Mucosa of rectum (tissue), 2 donors: ENCODE measurements at regions not wholly inside any gene's neighbourhood (a gene's known extent, or its start where the extent isn't known, plus 50 kb on each side); places are given as distances from the start of the nearest gene placed in this dataset.

Source experiments
- H3K27ac ChIP-seq, 2 donors: one replicate each; pipeline ENCODE4 v1.7.0; 2013; ENCODE audit warnings: inconsistent platforms in 2 of 2, low read depth in 2 of 2, low read length in 2 of 2
- H3K27me3 ChIP-seq, 2 donors: one replicate each; pipeline ENCODE4 v1.7.0; 2013; ENCODE audit warnings: low read length in 2 of 2; ENCODE audit not compliant: control insufficient read depth in 2 of 2, insufficient read depth in 2 of 2
- H3K36me3 ChIP-seq, 2 donors: one replicate each; pipeline ENCODE4 v1.7.0; 2013; ENCODE audit warnings: low read length in 2 of 2; ENCODE audit not compliant: control insufficient read depth in 2 of 2, insufficient read depth in 2 of 2
- H3K4me1 ChIP-seq, 2 donors: one replicate each; pipeline ENCODE4 v1.7.0; 2013; ENCODE audit warnings: low read length in 2 of 2, mild to moderate bottlenecking in 1 of 2; ENCODE audit not compliant: control insufficient read depth in 2 of 2, insufficient read depth in 2 of 2
- H3K4me3 ChIP-seq, 2 donors: one replicate each; pipeline ENCODE4 v1.7.0; 2013; ENCODE audit warnings: low read length in 2 of 2
- H3K9ac ChIP-seq, 2 donors: one replicate each; pipeline ENCODE4 v1.7.0; 2013; ENCODE audit warnings: low read length in 2 of 2, low read depth in 1 of 2, mild to moderate bottlenecking in 1 of 2
- H3K9me3 ChIP-seq, 2 donors: one replicate each; pipeline ENCODE4 v1.7.0; 2013; ENCODE audit warnings: low read length in 2 of 2; ENCODE audit not compliant: control insufficient read depth in 2 of 2
- donor health status: healthy.
- donor health status: Normal muscosa, but diverticular disease.

DNA sequence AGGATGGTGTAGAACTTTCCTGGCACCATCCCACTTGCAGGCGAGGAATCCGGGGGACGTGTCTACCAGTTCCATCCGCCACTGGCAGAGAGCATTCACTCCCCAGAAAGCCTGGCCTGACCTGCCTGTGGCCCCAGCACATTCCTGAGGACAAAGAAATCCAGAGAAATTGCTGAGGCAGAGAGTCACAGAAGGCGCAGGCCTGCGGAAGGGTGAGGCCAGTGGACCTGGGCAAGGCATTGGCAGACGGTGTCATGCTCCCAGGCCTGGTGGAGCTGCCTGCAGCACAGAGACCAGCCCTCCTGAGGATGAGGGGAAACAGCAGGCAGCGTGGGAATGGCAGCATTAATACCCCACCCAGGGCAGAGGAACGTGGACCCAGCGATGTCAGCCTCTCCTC, 81.2 kb upstream of the F3 start:
- Histone ChIP-seq H3K9ac (no peak overlapping the region), H3K27me3 (no peaks in the 10 kb centered on the region), H3K9me3 (no peaks in the 10 kb centered on the region), H3K4me3 (no peak overlapping the region), H3K4me1 (peaks cover 14 to 24% of the 10 kb centered on the region in 2 donors), H3K27ac (no peak overlapping the region), H3K36me3 (no peaks in the 10 kb centered on the region)

DNA sequence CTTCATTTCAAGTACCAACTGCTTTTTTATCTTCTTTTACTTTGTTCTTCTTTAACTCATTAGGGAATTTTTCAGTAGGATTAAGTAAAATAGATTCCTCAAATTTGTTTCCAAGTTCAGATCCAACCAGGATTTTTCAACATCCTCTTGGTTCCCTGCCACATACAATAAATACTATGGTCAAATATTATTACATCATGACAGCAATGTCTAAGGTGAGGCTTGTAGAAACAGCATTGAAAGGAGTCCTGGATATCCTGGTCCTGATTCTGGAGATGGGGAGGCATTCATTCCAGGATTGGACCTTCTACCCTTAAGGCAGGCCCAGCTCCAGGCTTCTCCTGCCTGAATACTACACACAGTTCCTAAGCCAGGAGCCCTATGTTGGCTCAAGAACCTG, 80.2 kb upstream of the F3 start:
- Histone ChIP-seq H3K27me3 (no peaks in the 10 kb centered on the region), H3K27ac (peak overlapping the region; percentile 25 to 36), H3K9me3 (no peaks in the 10 kb centered on the region), H3K4me3 (no peak overlapping the region), H3K9ac (no peak overlapping the region), H3K36me3 (no peaks in the 10 kb centered on the region), H3K4me1 (peaks cover 19 to 32% of the 10 kb centered on the region in 2 donors)

GRCh38 chr1:94621395-94621794, 79.8 kb upstream of the F3 start:
- Histone ChIP-seq H3K4me1 (peaks cover 23 to 36% of the 10 kb centered on the region in 2 donors), H3K27ac (peak overlapping the region; percentile 25 to 36), H3K9ac (no peak overlapping the region)

GRCh38 chr1:94620345-94621031, 78.9 kb upstream of the F3 start:
- Histone ChIP-seq H3K4me3 (no peak overlapping the region), H3K9ac (no peak overlapping the region), H3K27ac (peak overlapping the region in 1 of 2 donors; percentile 36), H3K27me3 (no peaks in the 10 kb centered on the region), H3K36me3 (no peaks in the 10 kb centered on the region), H3K9me3 (no peaks in the 10 kb centered on the region), H3K4me1 (peaks cover 23 to 39% of the 10 kb centered on the region in 2 donors)

More at GRCh38 chr1:94621395-94621794, 79.8 kb upstream of the F3 start:
- no peaks in the 10 kb centered on the region for H3K27me3 ChIP-seq
- no peak overlapping the region for H3K4me3 ChIP-seq
- H3K9me3 ChIP-seq = no peaks in the 10 kb centered on the region
- H3K36me3 ChIP-seq = no peaks in the 10 kb centered on the region

GRCh38 chr1:94619731-94620130, 78.2 kb upstream of the F3 start:
- Histone ChIP-seq H3K36me3 (no peaks in the 10 kb centered on the region), H3K4me3 (no peak overlapping the region), H3K9ac (no peak overlapping the region), H3K4me1 (peaks cover 29 to 46% of the 10 kb centered on the region in 2 donors), H3K27me3 (no peaks in the 10 kb centered on the region), H3K9me3 (no peaks in the 10 kb centered on the region), H3K27ac (no peak overlapping the region)

- Histone ChIP-seq H3K27ac (no peak overlapping the region), H3K4me1 (peaks cover 35 to 54% of the 10 kb centered on the region in 2 donors), H3K4me3 (no peak overlapping the region), H3K9ac (no peak overlapping the region), H3K36me3 (no peaks in the 10 kb centered on the region), H3K9me3 (no peaks in the 10 kb centered on the region), H3K27me3 (no peaks in the 10 kb centered on the region)
Measured at GRCh38 chr1:94617957-94618739, 76.6 kb upstream of the F3 start.

- Histone ChIP-seq H3K27me3 (no peaks in the 10 kb centered on the region), H3K9ac (no peak overlapping the region), H3K4me1 (peaks cover 40 to 61% of the 10 kb centered on the region in 2 donors), H3K4me3 (no peak overlapping the region), H3K36me3 (no peaks in the 10 kb centered on the region), H3K27ac (peak overlapping the region; percentile 36 to 44), H3K9me3 (no peaks in the 10 kb centered on the region)
Measured at GRCh38 chr1:94617134-94617805, 75.7 kb upstream of the F3 start.

- H3K9me3 ChIP-seq = no peaks in the 10 kb centered on the region
- H3K27ac ChIP-seq = peak overlapping the region; percentile 36 to 44
Measured at GRCh38 chr1:94616506-94616905, 74.9 kb upstream of the F3 start.

GRCh38 chr1:94614996-94615395, 73.4 kb upstream of the F3 start:
- Histone ChIP-seq H3K4me3 (no peak overlapping the region), H3K27me3 (no peaks in the 10 kb centered on the region), H3K9me3 (no peaks in the 10 kb centered on the region), H3K4me1 (peaks cover 42 to 56% of the 10 kb centered on the region in 2 donors), H3K27ac (peak overlapping the region; percentile 46 to 64), H3K36me3 (no peaks in the 10 kb centered on the region), H3K9ac (no peak overlapping the region)

More at GRCh38 chr1:94616506-94616905, 74.9 kb upstream of the F3 start:
- no peak overlapping the region for H3K9ac ChIP-seq
- H3K4me3 ChIP-seq = peak overlapping the region in 1 of 2 donors; percentile 32
- H3K27me3 ChIP-seq = no peaks in the 10 kb centered on the region
- peaks cover 40 to 62% of the 10 kb centered on the region in 2 donors for H3K4me1 ChIP-seq
- no peaks in the 10 kb centered on the region for H3K36me3 ChIP-seq
